ENCODE measurements at regions not wholly inside any gene's neighbourhood (a gene's known extent, or its start where the extent isn't known, plus 50 kb on each side); places are given as distances from the start of the nearest gene placed in this dataset.
A peak's percentile ranks its signal among the peaks of the same experiment; 100 is the strongest.

DNA sequence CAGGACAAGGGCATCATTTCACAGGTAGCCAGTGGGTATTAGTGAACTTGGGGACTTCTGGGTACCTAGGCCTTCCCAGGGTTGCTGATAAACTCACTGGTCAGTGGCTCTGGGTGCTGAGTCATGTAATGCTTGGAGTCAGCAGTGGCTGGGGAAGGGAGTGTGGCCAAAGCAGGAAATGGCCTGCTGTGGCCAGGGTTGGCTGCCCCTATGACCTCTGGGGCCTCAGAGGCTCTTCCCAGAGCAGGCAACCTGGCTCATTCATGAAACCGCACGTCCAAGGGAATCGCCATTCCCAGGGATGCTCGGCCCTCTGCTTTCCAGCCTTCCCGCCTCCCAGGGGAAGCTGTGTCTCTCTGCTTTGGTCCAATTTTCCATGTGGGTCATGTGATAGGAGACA lies 294.9 kb downstream of the DYSF start (continued):
- no peak for TF ChIP-seq ZNF121 (CRISPR knock-in tag; conservative IDR thresholded peaks at IDR 0.05)
- TF ChIP-seq CTCFL (IDR thresholded peaks at IDR 0.05; ENCODE audit: borderline replicate concordance, insufficient read depth, low read depth, low read length, poor library complexity, severe bottlenecking): no peak
- TF ChIP-seq, protein P1, sequence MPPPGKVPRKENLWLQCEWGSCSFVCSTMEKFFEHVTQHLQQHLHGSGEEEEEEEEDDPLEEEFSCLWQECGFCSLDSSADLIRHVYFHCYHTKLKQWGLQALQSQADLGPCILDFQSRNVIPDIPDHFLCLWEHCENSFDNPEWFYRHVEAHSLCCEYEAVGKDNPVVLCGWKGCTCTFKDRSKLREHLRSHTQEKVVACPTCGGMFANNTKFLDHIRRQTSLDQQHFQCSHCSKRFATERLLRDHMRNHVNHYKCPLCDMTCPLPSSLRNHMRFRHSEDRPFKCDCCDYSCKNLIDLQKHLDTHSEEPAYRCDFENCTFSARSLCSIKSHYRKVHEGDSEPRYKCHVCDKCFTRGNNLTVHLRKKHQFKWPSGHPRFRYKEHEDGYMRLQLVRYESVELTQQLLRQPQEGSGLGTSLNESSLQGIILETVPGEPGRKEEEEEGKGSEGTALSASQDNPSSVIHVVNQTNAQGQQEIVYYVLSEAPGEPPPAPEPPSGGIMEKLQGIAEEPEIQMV (tag; conservative IDR thresholded peaks at IDR 0.05; ENCODE audit: low read depth): 0 out of 2 replicates have a peak, but pooled peaks have one; percentile 20
- TF ChIP-seq RNF2 (IDR thresholded peaks at IDR 0.05): peak; percentile 56; the same call in 1 of the 2 replicates
- peak in 1 of 2 experiments; percentile 44; a peak in 1 of 3 replicates for TF ChIP-seq CBX3 (IDR thresholded peaks at IDR 0.05; ENCODE audit: borderline replicate concordance in 1 of 2, low read length in 2 of 2)
- TF ChIP-seq ZNF589 (CRISPR knock-in tag; IDR thresholded peaks at IDR 0.05; ENCODE audit: low read depth): no peak
- TF ChIP-seq LARP7 (IDR thresholded peaks at IDR 0.05): no peak
- TF ChIP-seq ZNF224 (CRISPR knock-in tag; IDR thresholded peaks at IDR 0.05): no peak
- no peak; the same call in 1 of the 2 replicates for TF ChIP-seq NCOR1 (IDR thresholded peaks at IDR 0.05)
- TF ChIP-seq, protein P2, sequence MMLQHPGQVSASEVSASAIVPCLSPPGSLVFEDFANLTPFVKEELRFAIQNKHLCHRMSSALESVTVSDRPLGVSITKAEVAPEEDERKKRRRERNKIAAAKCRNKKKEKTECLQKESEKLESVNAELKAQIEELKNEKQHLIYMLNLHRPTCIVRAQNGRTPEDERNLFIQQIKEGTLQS (IDR thresholded peaks at IDR 0.05): peak; percentile 63
- TF ChIP-seq, protein P2 (CRISPR knock-in tag; conservative IDR thresholded peaks at IDR 0.05): no peak
- no peak for TF ChIP-seq TCF7 (IDR thresholded peaks at IDR 0.05; ENCODE audit: borderline replicate concordance)
- no peak for TF ChIP-seq SRSF9 (IDR thresholded peaks at IDR 0.05; ENCODE audit: borderline replicate concordance, low read depth, low read length)
- TF ChIP-seq ETV1 (tag; conservative IDR thresholded peaks at IDR 0.05; ENCODE audit: low read depth): peak; percentile 66
- no peak for TF ChIP-seq SIRT6 (IDR thresholded peaks at IDR 0.05; ENCODE audit: low read depth, low read length)
- TF ChIP-seq MAFF (IDR thresholded peaks at IDR 0.05; ENCODE audit: low read length): peak; percentile 87
- TF ChIP-seq, protein P3, sequence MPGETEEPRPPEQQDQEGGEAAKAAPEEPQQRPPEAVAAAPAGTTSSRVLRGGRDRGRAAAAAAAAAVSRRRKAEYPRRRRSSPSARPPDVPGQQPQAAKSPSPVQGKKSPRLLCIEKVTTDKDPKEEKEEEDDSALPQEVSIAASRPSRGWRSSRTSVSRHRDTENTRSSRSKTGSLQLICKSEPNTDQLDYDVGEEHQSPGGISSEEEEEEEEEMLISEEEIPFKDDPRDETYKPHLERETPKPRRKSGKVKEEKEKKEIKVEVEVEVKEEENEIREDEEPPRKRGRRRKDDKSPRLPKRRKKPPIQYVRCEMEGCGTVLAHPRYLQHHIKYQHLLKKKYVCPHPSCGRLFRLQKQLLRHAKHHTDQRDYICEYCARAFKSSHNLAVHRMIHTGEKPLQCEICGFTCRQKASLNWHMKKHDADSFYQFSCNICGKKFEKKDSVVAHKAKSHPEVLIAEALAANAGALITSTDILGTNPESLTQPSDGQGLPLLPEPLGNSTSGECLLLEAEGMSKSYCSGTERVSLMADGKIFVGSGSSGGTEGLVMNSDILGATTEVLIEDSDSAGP (CRISPR knock-in tag; IDR thresholded peaks at IDR 0.05): no peak
- no peak for TF ChIP-seq NEUROD1 (IDR thresholded peaks at IDR 0.05; ENCODE audit: borderline replicate concordance, low read depth, low read length, partially characterized antibody)
- TF ChIP-seq YY1 (IDR thresholded peaks at IDR 0.05; ENCODE audit: borderline replicate concordance in 1 of 3, control insufficient read depth in 1 of 3, extremely low read depth in 1 of 3, insufficient read depth in 3 of 3, insufficient read length in 1 of 3, insufficient replicate concordance in 2 of 3, low read depth in 1 of 3, low read length in 2 of 3): peak in 1 of 3 experiments; percentile 47
- TF ChIP-seq TFAP4 (CRISPR knock-in tag; IDR thresholded peaks at IDR 0.05; ENCODE audit: borderline replicate concordance): peak; percentile 49; the same call in 1 of the 2 replicates
- TF ChIP-seq NR2C2 (CRISPR knock-in tag; IDR thresholded peaks at IDR 0.05): no peak
- TF ChIP-seq NR2C2 (tag; IDR thresholded peaks at IDR 0.05): peak; percentile 92

All from K562 (cell line).